ENCODE measurements at regions not wholly inside any gene's neighbourhood (a gene's known extent, or its start where the extent isn't known, plus 50 kb on each side); places are given as distances from the start of the nearest gene placed in this dataset.

DNA sequence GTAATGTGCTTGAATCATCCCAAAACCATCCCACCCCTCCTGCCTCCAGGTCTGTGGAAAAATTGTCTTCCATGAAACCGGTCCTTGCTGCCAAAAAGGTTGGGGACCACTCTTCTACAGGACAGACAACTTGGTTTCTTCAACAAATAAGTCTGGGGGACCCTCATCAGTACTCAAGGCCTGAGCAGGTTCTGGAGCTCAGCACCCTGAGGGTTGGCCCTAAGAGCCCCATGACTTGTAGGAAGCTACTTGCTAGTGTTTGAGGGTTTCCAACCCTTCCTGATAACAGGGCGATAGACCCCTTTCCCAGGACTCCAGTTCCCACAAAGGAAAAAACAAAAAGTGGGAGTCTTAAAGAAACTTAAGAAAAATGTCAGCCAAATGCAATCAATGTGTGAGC is 52.9 kb upstream of the SLCO2A1 start (continued):
- TF ChIP-seq, protein P1, sequence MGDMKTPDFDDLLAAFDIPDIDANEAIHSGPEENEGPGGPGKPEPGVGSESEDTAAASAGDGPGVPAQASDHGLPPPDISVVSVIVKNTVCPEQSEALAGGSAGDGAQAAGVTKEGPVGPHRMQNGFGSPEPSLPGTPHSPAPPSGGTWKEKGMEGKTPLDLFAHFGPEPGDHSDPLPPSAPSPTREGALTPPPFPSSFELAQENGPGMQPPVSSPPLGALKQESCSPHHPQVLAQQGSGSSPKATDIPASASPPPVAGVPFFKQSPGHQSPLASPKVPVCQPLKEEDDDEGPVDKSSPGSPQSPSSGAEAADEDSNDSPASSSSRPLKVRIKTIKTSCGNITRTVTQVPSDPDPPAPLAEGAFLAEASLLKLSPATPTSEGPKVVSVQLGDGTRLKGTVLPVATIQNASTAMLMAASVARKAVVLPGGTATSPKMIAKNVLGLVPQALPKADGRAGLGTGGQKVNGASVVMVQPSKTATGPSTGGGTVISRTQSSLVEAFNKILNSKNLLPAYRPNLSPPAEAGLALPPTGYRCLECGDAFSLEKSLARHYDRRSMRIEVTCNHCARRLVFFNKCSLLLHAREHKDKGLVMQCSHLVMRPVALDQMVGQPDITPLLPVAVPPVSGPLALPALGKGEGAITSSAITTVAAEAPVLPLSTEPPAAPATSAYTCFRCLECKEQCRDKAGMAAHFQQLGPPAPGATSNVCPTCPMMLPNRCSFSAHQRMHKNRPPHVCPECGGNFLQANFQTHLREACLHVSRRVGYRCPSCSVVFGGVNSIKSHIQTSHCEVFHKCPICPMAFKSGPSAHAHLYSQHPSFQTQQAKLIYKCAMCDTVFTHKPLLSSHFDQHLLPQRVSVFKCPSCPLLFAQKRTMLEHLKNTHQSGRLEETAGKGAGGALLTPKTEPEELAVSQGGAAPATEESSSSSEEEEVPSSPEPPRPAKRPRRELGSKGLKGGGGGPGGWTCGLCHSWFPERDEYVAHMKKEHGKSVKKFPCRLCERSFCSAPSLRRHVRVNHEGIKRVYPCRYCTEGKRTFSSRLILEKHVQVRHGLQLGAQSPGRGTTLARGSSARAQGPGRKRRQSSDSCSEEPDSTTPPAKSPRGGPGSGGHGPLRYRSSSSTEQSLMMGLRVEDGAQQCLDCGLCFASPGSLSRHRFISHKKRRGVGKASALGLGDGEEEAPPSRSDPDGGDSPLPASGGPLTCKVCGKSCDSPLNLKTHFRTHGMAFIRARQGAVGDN (IDR thresholded peaks at IDR 0.05), result no peak
- TF ChIP-seq HDGF (IDR thresholded peaks at IDR 0.05) (no peak), NBN (IDR thresholded peaks at IDR 0.05) (no peak), RAD21 (IDR thresholded peaks at IDR 0.05; ENCODE audit: insufficient read depth, low read depth, low read length) (no peak), POLR2AphosphoS5 (IDR thresholded peaks at IDR 0.05; ENCODE audit: low read length) (no peak)
- TF ChIP-seq, protein P2, sequence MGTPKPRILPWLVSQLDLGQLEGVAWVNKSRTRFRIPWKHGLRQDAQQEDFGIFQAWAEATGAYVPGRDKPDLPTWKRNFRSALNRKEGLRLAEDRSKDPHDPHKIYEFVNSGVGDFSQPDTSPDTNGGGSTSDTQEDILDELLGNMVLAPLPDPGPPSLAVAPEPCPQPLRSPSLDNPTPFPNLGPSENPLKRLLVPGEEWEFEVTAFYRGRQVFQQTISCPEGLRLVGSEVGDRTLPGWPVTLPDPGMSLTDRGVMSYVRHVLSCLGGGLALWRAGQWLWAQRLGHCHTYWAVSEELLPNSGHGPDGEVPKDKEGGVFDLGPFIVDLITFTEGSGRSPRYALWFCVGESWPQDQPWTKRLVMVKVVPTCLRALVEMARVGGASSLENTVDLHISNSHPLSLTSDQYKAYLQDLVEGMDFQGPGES (IDR thresholded peaks at IDR 0.05), result no peak

DNA sequence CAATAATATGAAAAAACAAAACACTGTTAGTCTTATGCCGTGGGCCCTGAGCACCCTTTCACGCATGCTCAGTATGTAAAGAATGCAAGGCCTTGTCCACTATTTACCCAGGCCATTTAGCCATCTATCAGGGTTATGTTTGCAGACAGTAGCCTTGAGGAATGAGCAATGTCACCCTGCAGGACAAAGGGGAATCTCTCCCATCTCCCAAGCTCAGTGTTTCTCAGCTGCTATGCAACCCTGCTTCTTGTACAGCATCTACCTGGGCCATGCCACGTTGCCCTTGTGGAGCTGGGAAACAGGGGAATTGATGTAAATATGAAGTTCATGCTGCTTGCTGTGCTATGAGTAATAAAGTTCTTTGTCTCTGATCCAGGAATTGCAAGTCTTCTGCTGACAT is 51.5 kb upstream of the SLCO2A1 start:
- Histone ChIP-seq H2AFZ (ENCODE audit: control insufficient read depth, low read depth, low read length) (no peak overlapping the region), H3K27ac (ENCODE audit: control insufficient read depth, insufficient read depth) (no peak overlapping the region), H3K4me3 (no peak overlapping the region), H3K4me2 (ENCODE audit: control insufficient read depth, insufficient read depth) (no peak overlapping the region), H3K9ac (ENCODE audit: control insufficient read depth, insufficient read depth, low read length) (no peak overlapping the region), H3K4me1 (ENCODE audit: control insufficient read depth, insufficient read depth, low read length) (no peaks in the 10 kb centered on the region), H3K9me3 (replicated peaks; ENCODE audit: control insufficient read depth, insufficient read depth, low read length) (no peaks in the 10 kb centered on the region), H4K20me1 (ENCODE audit: control insufficient read depth, insufficient read depth) (no peaks in the 10 kb centered on the region), H3K36me3 (ENCODE audit: control insufficient read depth in 2 of 2, insufficient read depth in 2 of 2, low read length in 1 of 2) (no peaks in the 10 kb centered on the region), H3K27me3 (replicated peaks in 1 of 2; ENCODE audit: control insufficient read depth in 2 of 2, insufficient read depth in 2 of 2, low read length in 1 of 2) (no peaks in the 10 kb centered on the region; a peak in 2 of 4 replicates), H3K79me2 (ENCODE audit: control insufficient read depth, insufficient read depth, low read length) (no peaks in the 10 kb centered on the region)
- FAIRE-seq (no peak), DNase-seq (ENCODE audit: low read depth, low spot score) (no peak), ATAC-seq (no peak)
- SMC1A ChIA-PET (ENCODE audit: uncharacterized antibody, unreplicated experiment), result no interaction called here
- TF ChIP-seq CHD1 (IDR thresholded peaks at IDR 0.05; ENCODE audit: low read depth, low read length) (no peak), POLR2AphosphoS2 (IDR thresholded peaks at IDR 0.05; ENCODE audit: low read depth, low read length) (no peak), ZSCAN29 (IDR thresholded peaks at IDR 0.05) (no peak), ZNF207 (IDR thresholded peaks at IDR 0.05; ENCODE audit: borderline replicate concordance) (no peak), CBX3 (IDR thresholded peaks at IDR 0.05; ENCODE audit: borderline replicate concordance, low read depth) (no peak), DPF2 (IDR thresholded peaks at IDR 0.05) (no peak), NFYA (IDR thresholded peaks at IDR 0.05; ENCODE audit: borderline replicate concordance, low read depth, low read length) (no peak)
- intact Hi-C loops (cut with micrococcal nuclease; ENCODE audit: unreplicated experiment) (no loop called here), in situ Hi-C loops (cut with MboI) (no loop called here)
- CTCF ChIA-PET, result no interaction called here
- POLR2A ChIA-PET, result no interaction called here
- 1% methylated on average over 3 of the region's 3 CpGs for WGBS (ENCODE audit: insufficient coverage, insufficient replicate concordance, low lambda C conversion rate, missing lambda C conversion rate)
- BruUV-seq (replicated peaks), result no TSS peak
- RAD21 ChIA-PET (ENCODE audit: unreplicated experiment), result no interaction called here
